ENCODE measurements at regions not wholly inside any gene's neighbourhood (a gene's known extent, or its start where the extent isn't known, plus 50 kb on each side); places are given as distances from the start of the nearest gene placed in this dataset.
"Not testable (repeated sequence)": the region's sequence is repeated elsewhere in the genome, so short reads cannot be mapped to it uniquely, and the experiment has no call there.

- DNase-seq (ENCODE audit: low read depth in 2 of 2), result no peak
Observed at GRCh38 chr3:197407526-197407925, 109.1 kb upstream of the DLG1 start.

GRCh38 chr3:197407053-197407452 is 108.6 kb upstream of the DLG1 start:
- DNase-seq (ENCODE audit: low read depth in 2 of 2), result no peak

GRCh38 chr3:197406266-197406665 is 107.9 kb upstream of the DLG1 start:
- no peak for DNase-seq (ENCODE audit: low read depth in 2 of 2)

- DNase-seq (ENCODE audit: low read depth in 2 of 2), result no peak
Observed at GRCh38 chr3:197404754-197405153, 106.3 kb upstream of the DLG1 start.

GRCh38 chr3:197404030-197404429 is 105.6 kb upstream of the DLG1 start:
- no peak for DNase-seq (ENCODE audit: low read depth in 2 of 2)

- not testable (repeated sequence) for DNase-seq (ENCODE audit: low read depth in 2 of 2)
Observed at GRCh38 chr3:197402401-197402800, 104.0 kb upstream of the DLG1 start.

- DNase-seq (ENCODE audit: low read depth in 2 of 2), result no peak
Observed at GRCh38 chr3:197399486-197399885, 101.1 kb upstream of the DLG1 start.

GRCh38 chr3:197398286-197398878 is 100.0 kb upstream of the DLG1 start:
- DNase-seq (ENCODE audit: low read depth in 2 of 2), result no peak

- DNase-seq (ENCODE audit: low read depth in 2 of 2), result no peak
Observed at GRCh38 chr3:197397838-197398237, 99.4 kb upstream of the DLG1 start.

GRCh38 chr3:197394464-197395321 is 96.3 kb upstream of the DLG1 start:
- DNase-seq (ENCODE audit: low read depth in 2 of 2), result peak; percentile 3 to 36

GRCh38 chr3:197394126-197394463 is 95.7 kb upstream of the DLG1 start:
- not testable (repeated sequence) for DNase-seq (ENCODE audit: low read depth in 2 of 2)

- no peak for DNase-seq (ENCODE audit: low read depth in 2 of 2)
Observed at GRCh38 chr3:197393711-197394110, 95.3 kb upstream of the DLG1 start.

GRCh38 chr3:197392961-197393360 is 94.5 kb upstream of the DLG1 start:
- DNase-seq (ENCODE audit: low read depth in 2 of 2), result no peak

GRCh38 chr3:197381371-197381770 is 83.0 kb upstream of the DLG1 start:
- no peak for DNase-seq (ENCODE audit: low read depth in 2 of 2)

GRCh38 chr3:197380786-197381185 is 82.4 kb upstream of the DLG1 start:
- DNase-seq (ENCODE audit: low read depth in 2 of 2), result no peak

GRCh38 chr3:197378985-197379718 is 80.7 kb upstream of the DLG1 start:
- DNase-seq (ENCODE audit: low read depth in 2 of 2), result no peak

GRCh38 chr3:197376735-197377555 is 78.5 kb upstream of the DLG1 start:
- no peak for DNase-seq (ENCODE audit: low read depth in 2 of 2)

GRCh38 chr3:197376020-197376419 is 77.6 kb upstream of the DLG1 start:
- DNase-seq (ENCODE audit: low read depth in 2 of 2), result no peak

GRCh38 chr3:197375001-197375441 is 76.6 kb upstream of the DLG1 start:
- DNase-seq (ENCODE audit: low read depth in 2 of 2), result no peak

- no peak for DNase-seq (ENCODE audit: low read depth in 2 of 2)
Observed at GRCh38 chr3:197373096-197373495, 74.7 kb upstream of the DLG1 start.

- no peak for DNase-seq (ENCODE audit: low read depth in 2 of 2)
Observed at GRCh38 chr3:197372047-197372661, 73.7 kb upstream of the DLG1 start.

All from stimulated activated CD4-positive, alpha-beta T cell treated with anti-CD3 and anti-CD28 coated beads, Interleukin-12 subunit alpha, Interleukin-12 subunit beta, amount 100 ng/mL, for 24 hours (primary cell).